GM13977 (cell line): ENCODE measurements at regions not wholly inside any gene's neighbourhood (a gene's known extent, or its start where the extent isn't known, plus 50 kb on each side); places are given as distances from the start of the nearest gene placed in this dataset.

ENCODE experiments used
- DNase-seq: peaks from one replicate; pipeline ENCODE4 v3.0.0; 2012; ENCODE audit warnings: low spot score
- in situ Hi-C: fragments of 300-500 bp; cut with MboI; formaldehyde crosslinking; loops from one replicate; pipeline ENCODE4 v1.12.0; 2022; ENCODE audit warnings: low sequenced_read_pairs, low pct_unique_long_range_greater_than_20kb, mixed read lengths, inconsistent platforms; ENCODE audit not compliant: unreplicated experiment
- TF ChIP-seq, protein P1 (sequence below): IDR thresholded peaks from 2 replicates; pipeline ENCODE4 v1.5.1; 2012; ENCODE audit warnings: mild to moderate bottlenecking, control low read depth; ENCODE audit not compliant: insufficient read depth; ENCODE audit errors: extremely low read depth, missing control alignments

DNA sequence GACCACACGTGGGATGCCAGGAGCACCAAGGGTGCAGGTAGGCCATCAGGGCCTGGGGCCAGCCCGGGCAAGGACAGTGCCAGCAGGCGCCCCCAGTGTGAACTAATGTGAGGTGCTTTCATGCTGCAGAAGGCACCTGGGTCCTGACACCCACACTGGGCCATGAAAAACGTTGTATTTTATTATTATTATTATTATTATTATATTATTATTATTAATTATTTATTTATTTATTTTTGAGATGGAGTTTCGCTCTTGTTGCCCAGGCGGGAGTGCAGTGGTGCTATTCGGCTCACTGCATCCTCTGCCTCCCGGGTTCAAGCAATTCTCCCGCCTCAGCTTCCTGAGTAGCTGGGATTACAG is 1267.3 kb downstream of the BRD1 start:
- TF ChIP-seq, protein P1, sequence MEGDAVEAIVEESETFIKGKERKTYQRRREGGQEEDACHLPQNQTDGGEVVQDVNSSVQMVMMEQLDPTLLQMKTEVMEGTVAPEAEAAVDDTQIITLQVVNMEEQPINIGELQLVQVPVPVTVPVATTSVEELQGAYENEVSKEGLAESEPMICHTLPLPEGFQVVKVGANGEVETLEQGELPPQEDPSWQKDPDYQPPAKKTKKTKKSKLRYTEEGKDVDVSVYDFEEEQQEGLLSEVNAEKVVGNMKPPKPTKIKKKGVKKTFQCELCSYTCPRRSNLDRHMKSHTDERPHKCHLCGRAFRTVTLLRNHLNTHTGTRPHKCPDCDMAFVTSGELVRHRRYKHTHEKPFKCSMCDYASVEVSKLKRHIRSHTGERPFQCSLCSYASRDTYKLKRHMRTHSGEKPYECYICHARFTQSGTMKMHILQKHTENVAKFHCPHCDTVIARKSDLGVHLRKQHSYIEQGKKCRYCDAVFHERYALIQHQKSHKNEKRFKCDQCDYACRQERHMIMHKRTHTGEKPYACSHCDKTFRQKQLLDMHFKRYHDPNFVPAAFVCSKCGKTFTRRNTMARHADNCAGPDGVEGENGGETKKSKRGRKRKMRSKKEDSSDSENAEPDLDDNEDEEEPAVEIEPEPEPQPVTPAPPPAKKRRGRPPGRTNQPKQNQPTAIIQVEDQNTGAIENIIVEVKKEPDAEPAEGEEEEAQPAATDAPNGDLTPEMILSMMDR: no peak
- DNase-seq: no peak
- in situ Hi-C loops: no loop called here

GRCh38 chr22:48559647-48560388 is 1267.9 kb downstream of the BRD1 start:
- no peak for DNase-seq
- in situ Hi-C loops: no loop called here
- TF ChIP-seq, protein P1: no peak

- TF ChIP-seq, protein P1: no peak
- in situ Hi-C loops: no loop called here
- no peak for DNase-seq
These were observed 1268.9 kb downstream of the BRD1 start for GRCh38 chr22:48558606-48559402.

- in situ Hi-C loops: no loop called here
- DNase-seq: no peak
- TF ChIP-seq, protein P1: no peak
These were observed 1269.7 kb downstream of the BRD1 start for GRCh38 chr22:48558016-48558415.

DNA sequence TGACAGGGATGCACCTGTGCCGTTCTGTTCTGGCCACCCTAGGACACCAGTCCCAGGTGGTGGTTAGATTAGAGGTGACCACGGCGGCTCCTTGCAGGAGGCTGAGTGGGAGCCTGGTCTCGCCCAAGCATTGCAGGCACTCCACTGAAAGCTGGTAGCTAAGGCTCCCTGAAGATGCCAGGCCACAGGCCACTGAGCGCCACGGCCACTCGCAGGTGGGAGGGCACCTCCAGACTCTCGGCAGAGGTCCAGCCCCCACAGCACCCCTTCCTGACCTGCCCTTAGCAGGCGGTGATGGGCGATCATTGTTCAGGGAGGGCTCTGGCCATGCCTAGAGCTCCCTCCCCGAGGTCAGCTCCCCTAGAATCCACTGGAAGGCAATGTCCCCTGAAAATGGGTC is 1270.2 kb downstream of the BRD1 start:
- DNase-seq: no peak
- in situ Hi-C loops: no loop called here
- TF ChIP-seq, protein P1: no peak

DNA sequence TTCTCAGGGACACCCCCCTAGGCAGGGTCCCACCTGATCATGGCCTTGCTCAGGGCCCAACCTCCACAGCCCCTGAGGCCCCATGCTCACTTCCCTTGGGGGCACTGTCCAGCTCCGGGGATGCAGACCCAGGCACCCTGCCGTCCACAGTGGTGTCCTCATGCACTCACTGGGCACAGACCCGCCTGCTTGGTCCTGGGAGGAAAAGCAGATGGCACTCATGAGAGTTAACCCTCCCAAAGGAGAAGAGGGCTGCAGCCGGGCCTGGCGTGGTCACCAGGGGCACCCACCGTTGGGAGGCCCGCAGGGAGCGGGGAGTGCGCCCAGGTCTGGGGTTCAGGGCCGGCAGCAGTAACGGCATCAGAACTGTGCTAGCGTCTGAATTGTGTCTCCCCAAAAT is 1270.9 kb downstream of the BRD1 start:
- TF ChIP-seq, protein P1: no peak
- in situ Hi-C loops: no loop called here
- DNase-seq: no peak
